ENCODE measurements at regions not wholly inside any gene's neighbourhood (a gene's known extent, or its start where the extent isn't known, plus 50 kb on each side); places are given as distances from the start of the nearest gene placed in this dataset.

GRCh38 chr3:14343338-14344112 is 58.9 kb upstream of the SLC6A6 start:
- TF ChIP-seq CTCF (IDR thresholded peaks at IDR 0.05; ENCODE audit: control insufficient read depth, insufficient read depth, low read depth, low read length, missing control alignments): no peak
- no peak overlapping the region for H3K4me3 ChIP-seq (ENCODE audit: control insufficient read depth, low read depth, low read length)
- no peak for DNase-seq (ENCODE audit: low read depth)

GRCh38 chr3:14344351-14344750 is 58.1 kb upstream of the SLC6A6 start:
- H3K4me3 ChIP-seq (ENCODE audit: control insufficient read depth, low read depth, low read length): no peak overlapping the region
- TF ChIP-seq CTCF (IDR thresholded peaks at IDR 0.05; ENCODE audit: control insufficient read depth, insufficient read depth, low read depth, low read length, missing control alignments): no peak
- DNase-seq (ENCODE audit: low read depth): no peak

- DNase-seq (ENCODE audit: low read depth): no peak
- H3K4me3 ChIP-seq (ENCODE audit: control insufficient read depth, low read depth, low read length): no peak overlapping the region
- no peak for TF ChIP-seq CTCF (IDR thresholded peaks at IDR 0.05; ENCODE audit: control insufficient read depth, insufficient read depth, low read depth, low read length, missing control alignments)
These were observed 56.8 kb upstream of the SLC6A6 start for GRCh38 chr3:14345496-14346150.

- no peak for TF ChIP-seq CTCF (IDR thresholded peaks at IDR 0.05; ENCODE audit: control insufficient read depth, insufficient read depth, low read depth, low read length, missing control alignments)
These were observed 56.2 kb upstream of the SLC6A6 start for GRCh38 chr3:14346191-14346590.

GRCh38 chr3:14346642-14347041 is 55.8 kb upstream of the SLC6A6 start:
- no peak for TF ChIP-seq CTCF (IDR thresholded peaks at IDR 0.05; ENCODE audit: control insufficient read depth, insufficient read depth, low read depth, low read length, missing control alignments)

More at GRCh38 chr3:14346191-14346590, 56.2 kb upstream of the SLC6A6 start:
- no peak for DNase-seq (ENCODE audit: low read depth)
- no peak overlapping the region for H3K4me3 ChIP-seq (ENCODE audit: control insufficient read depth, low read depth, low read length)

GRCh38 chr3:14347110-14347509 is 55.3 kb upstream of the SLC6A6 start:
- no peak overlapping the region for H3K4me3 ChIP-seq (ENCODE audit: control insufficient read depth, low read depth, low read length)
- TF ChIP-seq CTCF (IDR thresholded peaks at IDR 0.05; ENCODE audit: control insufficient read depth, insufficient read depth, low read depth, low read length, missing control alignments): no peak
- no peak for DNase-seq (ENCODE audit: low read depth)

More at GRCh38 chr3:14346642-14347041, 55.8 kb upstream of the SLC6A6 start:
- H3K4me3 ChIP-seq (ENCODE audit: control insufficient read depth, low read depth, low read length): no peak overlapping the region
- DNase-seq (ENCODE audit: low read depth): no peak
